ENCODE measurements at regions not wholly inside any gene's neighbourhood (a gene's known extent, or its start where the extent isn't known, plus 50 kb on each side); places are given as distances from the start of the nearest gene placed in this dataset.

GRCh38 chr17:59493867-59494266 lies 71.5 kb upstream of the DHX40 start:
- TF ChIP-seq CTCF (IDR thresholded peaks at IDR 0.05) (no peak), NFE2L2 (conservative IDR thresholded peaks at IDR 0.05; ENCODE audit: low read length) (no peak), TP53 (CRISPR knock-in tag; IDR thresholded peaks at IDR 0.05) (no peak), MYC (IDR thresholded peaks at IDR 0.05; ENCODE audit: borderline replicate concordance, low read length) (no peak), POLR2A (IDR thresholded peaks at IDR 0.05; ENCODE audit: low read length) (no peak), EP300 (IDR thresholded peaks at IDR 0.05) (no peak), RCOR1 (IDR thresholded peaks at IDR 0.05; ENCODE audit: low read depth, low read length) (no peak), SMC3 (IDR thresholded peaks at IDR 0.05) (no peak)
- TF ChIP-seq, protein P1, sequence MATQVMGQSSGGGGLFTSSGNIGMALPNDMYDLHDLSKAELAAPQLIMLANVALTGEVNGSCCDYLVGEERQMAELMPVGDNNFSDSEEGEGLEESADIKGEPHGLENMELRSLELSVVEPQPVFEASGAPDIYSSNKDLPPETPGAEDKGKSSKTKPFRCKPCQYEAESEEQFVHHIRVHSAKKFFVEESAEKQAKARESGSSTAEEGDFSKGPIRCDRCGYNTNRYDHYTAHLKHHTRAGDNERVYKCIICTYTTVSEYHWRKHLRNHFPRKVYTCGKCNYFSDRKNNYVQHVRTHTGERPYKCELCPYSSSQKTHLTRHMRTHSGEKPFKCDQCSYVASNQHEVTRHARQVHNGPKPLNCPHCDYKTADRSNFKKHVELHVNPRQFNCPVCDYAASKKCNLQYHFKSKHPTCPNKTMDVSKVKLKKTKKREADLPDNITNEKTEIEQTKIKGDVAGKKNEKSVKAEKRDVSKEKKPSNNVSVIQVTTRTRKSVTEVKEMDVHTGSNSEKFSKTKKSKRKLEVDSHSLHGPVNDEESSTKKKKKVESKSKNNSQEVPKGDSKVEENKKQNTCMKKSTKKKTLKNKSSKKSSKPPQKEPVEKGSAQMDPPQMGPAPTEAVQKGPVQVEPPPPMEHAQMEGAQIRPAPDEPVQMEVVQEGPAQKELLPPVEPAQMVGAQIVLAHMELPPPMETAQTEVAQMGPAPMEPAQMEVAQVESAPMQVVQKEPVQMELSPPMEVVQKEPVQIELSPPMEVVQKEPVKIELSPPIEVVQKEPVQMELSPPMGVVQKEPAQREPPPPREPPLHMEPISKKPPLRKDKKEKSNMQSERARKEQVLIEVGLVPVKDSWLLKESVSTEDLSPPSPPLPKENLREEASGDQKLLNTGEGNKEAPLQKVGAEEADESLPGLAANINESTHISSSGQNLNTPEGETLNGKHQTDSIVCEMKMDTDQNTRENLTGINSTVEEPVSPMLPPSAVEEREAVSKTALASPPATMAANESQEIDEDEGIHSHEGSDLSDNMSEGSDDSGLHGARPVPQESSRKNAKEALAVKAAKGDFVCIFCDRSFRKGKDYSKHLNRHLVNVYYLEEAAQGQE (IDR thresholded peaks at IDR 0.05), result no peak
- TF ChIP-seq, protein P2, sequence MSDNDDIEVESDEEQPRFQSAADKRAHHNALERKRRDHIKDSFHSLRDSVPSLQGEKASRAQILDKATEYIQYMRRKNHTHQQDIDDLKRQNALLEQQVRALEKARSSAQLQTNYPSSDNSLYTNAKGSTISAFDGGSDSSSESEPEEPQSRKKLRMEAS (IDR thresholded peaks at IDR 0.05), result no peak
